HG03378 (cell line): ENCODE measurements at regions not wholly inside any gene's neighbourhood (a gene's known extent, or its start where the extent isn't known, plus 50 kb on each side); places are given as distances from the start of the nearest gene placed in this dataset.

ENCODE experiments used
- ATAC-seq: cut with Tn5 transposase; IDR thresholded peaks from one replicate; pipeline ENCODE4 v1.9.1; 2021; ENCODE audit warnings: mild to moderate bottlenecking, moderate library complexity; ENCODE audit not compliant: unreplicated experiment

- no peak for ATAC-seq
Measured at GRCh38 chr5:163772241-163772640, 266.8 kb downstream of the MAT2B start.

- no peak for ATAC-seq
Measured at GRCh38 chr5:163772644-163773043, 267.2 kb downstream of the MAT2B start.

GRCh38 chr5:163773226-163773625 lies 267.8 kb downstream of the MAT2B start:
- no peak for ATAC-seq

GRCh38 chr5:163789870-163790269 lies 284.5 kb downstream of the MAT2B start:
- no peak for ATAC-seq

GRCh38 chr5:163790497-163790896 lies 285.1 kb downstream of the MAT2B start:
- ATAC-seq = no peak

- ATAC-seq = no peak
Measured at GRCh38 chr5:163794993-163795392, 289.6 kb downstream of the MAT2B start.

GRCh38 chr5:163807781-163808180 lies 302.4 kb downstream of the MAT2B start:
- ATAC-seq = no peak

- no peak for ATAC-seq
Measured at GRCh38 chr5:163809473-163809872, 304.1 kb downstream of the MAT2B start.

GRCh38 chr5:163813900-163814299 lies 308.5 kb downstream of the MAT2B start:
- ATAC-seq = no peak

- no peak for ATAC-seq
Measured at GRCh38 chr5:163815240-163815791, 309.9 kb downstream of the MAT2B start.

GRCh38 chr5:163821142-163821541 lies 315.7 kb downstream of the MAT2B start:
- no peak for ATAC-seq

- no peak for ATAC-seq
Measured at GRCh38 chr5:163822548-163822947, 317.1 kb downstream of the MAT2B start.

GRCh38 chr5:163825661-163826060 lies 320.2 kb downstream of the MAT2B start:
- no peak for ATAC-seq

- no peak for ATAC-seq
Measured at GRCh38 chr5:163826201-163826600, 320.8 kb downstream of the MAT2B start.

GRCh38 chr5:163832155-163832554 lies 326.7 kb downstream of the MAT2B start:
- no peak for ATAC-seq

- no peak for ATAC-seq
Measured at GRCh38 chr5:163838738-163839137, 333.3 kb downstream of the MAT2B start.

- ATAC-seq = no peak
Measured at GRCh38 chr5:163846512-163846911, 341.1 kb downstream of the MAT2B start.

GRCh38 chr5:163855754-163856153 lies 350.3 kb downstream of the MAT2B start:
- ATAC-seq = no peak

- no peak for ATAC-seq
Measured at GRCh38 chr5:163861670-163862069, 356.3 kb downstream of the MAT2B start.

GRCh38 chr5:163867324-163867723 lies 361.9 kb downstream of the MAT2B start:
- no peak for ATAC-seq

- ATAC-seq = no peak
Measured at GRCh38 chr5:163867738-163868137, 362.3 kb downstream of the MAT2B start.

GRCh38 chr5:163869581-163869980 lies 364.2 kb downstream of the MAT2B start:
- ATAC-seq = no peak

- no peak for ATAC-seq
Measured at GRCh38 chr5:163870441-163870840, 365.0 kb downstream of the MAT2B start.
